Activated T-helper 1 cell treated with anti-CD3 and anti-CD28 coated beads, Interleukin-12 subunit alpha, Interleukin-12 subunit beta, Interleukin-2, Interleukin-4 antibody, amounts not matched to agents 30 ng/mL and 10 ng/mL and 1 ng/mL, durations not matched to agents 14 hours and 24 hours and 36 hours (primary cell): ENCODE measurements at regions not wholly inside any gene's neighbourhood (a gene's known extent, or its start where the extent isn't known, plus 50 kb on each side); places are given as distances from the start of the nearest gene placed in this dataset.

Source experiments
- DNase-seq: peaks from one replicate; pipeline ENCODE4 v3.0.0; 2021; ENCODE audit warnings: low spot score
- H3K27ac Mint-ChIP-seq: one replicate; pipeline ENCODE4 v1.8.0; 2021; ENCODE audit warnings: mild to moderate bottlenecking, mixed read lengths
- H3K27me3 Mint-ChIP-seq: one replicate; pipeline ENCODE4 v1.8.0; 2022; ENCODE audit warnings: mild to moderate bottlenecking, moderate library complexity, mixed read lengths; ENCODE audit not compliant: insufficient read depth
- H3K36me3 Mint-ChIP-seq: one replicate; pipeline ENCODE4 v1.8.0; 2021; ENCODE audit warnings: low read depth, mixed read lengths
- H3K4me1 Mint-ChIP-seq: one replicate; pipeline ENCODE4 v1.8.0; 2021; ENCODE audit warnings: low read depth, mixed read lengths
- H3K4me3 Mint-ChIP-seq: one replicate; pipeline ENCODE4 v1.8.0; 2021; ENCODE audit warnings: mild to moderate bottlenecking, moderate library complexity, mixed read lengths
- H3K9me3 Mint-ChIP-seq: one replicate; pipeline ENCODE4 v1.8.0; 2021; ENCODE audit warnings: mixed read lengths
- intact Hi-C: fragments of 100-400 bp; cut with micrococcal nuclease; formaldehyde crosslinking; loops from one replicate; pipeline ENCODE4 v1.15.1; 2024

DNA sequence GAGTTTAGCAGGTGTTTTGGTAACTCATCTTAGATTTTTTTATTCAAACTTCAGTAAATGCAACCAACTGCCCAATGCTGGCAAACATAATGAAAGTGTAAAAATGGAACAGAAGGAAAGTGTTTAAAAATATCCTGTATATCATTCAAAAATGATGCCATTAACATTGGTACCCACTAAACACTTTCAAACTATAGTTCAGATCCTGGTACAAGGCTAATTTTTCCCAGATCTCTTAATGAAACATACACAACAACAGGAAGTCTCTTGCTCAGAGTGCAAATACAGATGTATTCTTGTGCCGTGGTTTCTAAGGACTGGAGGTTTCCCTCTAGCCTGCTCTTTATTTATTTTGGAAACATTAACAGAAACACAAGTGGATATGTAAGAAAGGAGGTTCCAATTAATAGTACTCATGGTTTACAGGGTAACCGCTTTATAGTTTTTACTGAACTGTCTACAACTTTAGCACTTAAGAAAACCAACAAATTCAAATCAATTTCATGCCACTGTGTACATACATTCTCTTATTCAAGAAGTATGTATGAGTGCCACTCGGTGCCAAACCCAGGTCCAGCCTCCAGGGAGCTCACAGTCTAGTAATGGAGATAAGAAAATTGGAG, 176.0 kb upstream of the AKR1E2 start:
- Mint-ChIP-seq H3K4me1 (peaks cover 32% of the 10 kb centered on the region), H3K27ac (no peak overlapping the region), H3K4me3 (no peak overlapping the region), H3K9me3 (no peaks in the 10 kb centered on the region), H3K27me3 (peaks cover 2% of the 10 kb centered on the region), H3K36me3 (no peaks in the 10 kb centered on the region)
- no peak for DNase-seq
- intact Hi-C loops, result loop anchor here (2.0 to 10.0 kb wide), 7 partner anchors 305 to 1555 kb away; no protein-coding TSS in a partner anchor

DNA sequence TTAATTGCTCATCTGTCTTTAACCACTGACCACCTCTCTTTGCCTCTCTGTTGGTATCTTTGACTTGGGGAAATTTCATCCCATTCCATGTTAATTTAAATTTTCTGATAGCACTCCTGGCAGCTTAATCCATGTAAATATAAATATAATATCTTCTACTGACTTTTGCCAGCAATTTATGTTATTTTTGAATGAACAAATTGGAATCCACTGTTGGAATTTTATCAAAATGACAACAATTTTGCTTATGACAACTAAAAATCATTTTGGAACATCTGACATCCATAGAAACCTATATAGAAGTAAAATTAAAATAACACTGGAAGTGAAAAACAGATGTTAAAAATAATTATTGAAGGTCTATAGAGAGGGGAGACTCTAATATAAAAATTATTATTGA, 176.5 kb upstream of the AKR1E2 start:
- DNase-seq, result no peak
- intact Hi-C loops, result no loop called here
- Mint-ChIP-seq H3K36me3 (no peaks in the 10 kb centered on the region), H3K27me3 (peaks cover 1% of the 10 kb centered on the region), H3K27ac (no peak overlapping the region), H3K4me1 (peaks cover 32% of the 10 kb centered on the region), H3K9me3 (no peaks in the 10 kb centered on the region), H3K4me3 (no peak overlapping the region)

DNA sequence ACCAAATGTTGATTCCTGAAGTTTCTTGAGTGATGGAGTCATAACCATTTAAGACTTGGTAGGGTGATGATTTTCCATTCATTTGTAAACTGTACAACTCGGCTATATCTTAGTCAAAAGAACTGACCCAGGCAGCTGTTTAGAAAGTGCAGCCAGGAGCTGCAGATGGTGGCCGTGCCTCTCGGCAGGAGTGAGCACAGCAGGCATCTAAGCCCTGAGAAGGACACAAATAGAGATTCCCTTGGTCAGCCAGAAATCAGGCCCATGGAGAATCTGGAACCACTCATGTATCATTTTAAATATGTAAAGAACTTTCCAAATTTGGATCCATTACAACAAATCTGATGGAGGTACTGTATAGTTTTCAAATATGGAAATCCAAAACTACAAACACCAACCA, 177.0 kb upstream of the AKR1E2 start:
- intact Hi-C loops, result no loop called here
- H3K27me3 Mint-ChIP-seq, result no peaks in the 10 kb centered on the region
- H3K36me3 Mint-ChIP-seq, result no peaks in the 10 kb centered on the region
- H3K4me1 Mint-ChIP-seq, result peaks cover 32% of the 10 kb centered on the region
- H3K4me3 Mint-ChIP-seq, result no peak overlapping the region
- no peak for DNase-seq
- H3K27ac Mint-ChIP-seq, result no peak overlapping the region
- H3K9me3 Mint-ChIP-seq, result no peaks in the 10 kb centered on the region

DNA sequence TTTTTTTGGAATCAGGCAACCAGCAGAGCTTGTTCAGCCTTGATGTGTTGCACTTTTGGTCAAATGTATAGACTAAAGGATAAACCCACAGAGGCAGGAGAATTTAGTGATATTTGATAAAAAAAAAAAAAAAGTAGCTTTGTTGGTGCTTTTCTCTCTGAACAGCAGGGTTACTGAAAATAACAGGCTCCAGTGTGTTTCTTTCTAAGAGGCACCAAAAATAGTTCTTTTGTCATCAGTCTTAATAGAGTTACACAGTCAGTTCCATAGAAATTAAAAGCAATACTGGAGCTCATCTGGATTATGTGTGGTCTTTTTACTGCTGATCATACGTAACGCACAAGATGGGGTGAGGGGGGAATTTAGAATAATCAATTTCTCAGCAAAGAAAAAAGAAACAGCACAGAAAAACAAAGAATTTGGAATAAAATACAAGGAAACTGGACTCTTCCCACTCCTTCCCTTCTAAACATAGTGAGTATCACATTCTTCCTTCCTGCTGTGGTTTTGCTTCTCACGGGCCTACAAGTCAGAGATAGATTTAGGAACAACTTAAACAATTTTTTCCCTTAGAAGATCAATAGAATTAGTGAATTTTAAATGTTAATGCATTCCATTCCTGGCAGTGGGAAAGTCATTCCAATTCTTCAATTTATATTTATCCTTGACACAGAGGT, 178.8 kb upstream of the AKR1E2 start:
- Mint-ChIP-seq H3K27ac (no peak overlapping the region), H3K36me3 (no peaks in the 10 kb centered on the region), H3K4me3 (no peak overlapping the region), H3K9me3 (no peaks in the 10 kb centered on the region), H3K27me3 (no peaks in the 10 kb centered on the region), H3K4me1 (peaks cover 27% of the 10 kb centered on the region)
- DNase-seq, result no peak
- intact Hi-C loops, result no loop called here

DNA sequence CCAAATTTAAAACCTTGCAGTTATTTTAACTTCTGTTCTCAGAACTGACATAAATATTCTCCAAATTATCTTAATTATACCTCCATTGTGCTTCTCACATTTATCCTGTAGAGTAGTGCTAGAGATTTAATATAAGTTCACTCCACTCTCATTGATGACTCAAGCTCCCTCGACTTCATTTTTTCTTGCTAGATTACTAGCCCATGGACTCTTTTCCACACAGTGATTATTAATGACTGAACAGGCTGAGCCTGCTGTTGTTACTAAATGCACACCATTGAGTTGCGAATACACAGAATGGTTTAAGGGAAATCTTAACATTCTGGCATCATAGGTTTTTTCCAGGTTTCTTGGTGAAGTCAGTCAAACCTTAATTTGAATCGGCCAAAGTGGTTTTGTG, 179.5 kb upstream of the AKR1E2 start:
- DNase-seq, result no peak
- H3K27me3 Mint-ChIP-seq, result no peaks in the 10 kb centered on the region
- H3K4me1 Mint-ChIP-seq, result peaks cover 20% of the 10 kb centered on the region
- H3K36me3 Mint-ChIP-seq, result no peaks in the 10 kb centered on the region
- intact Hi-C loops, result no loop called here
- no peak overlapping the region for H3K4me3 Mint-ChIP-seq
- H3K9me3 Mint-ChIP-seq, result no peaks in the 10 kb centered on the region
- no peak overlapping the region for H3K27ac Mint-ChIP-seq

DNA sequence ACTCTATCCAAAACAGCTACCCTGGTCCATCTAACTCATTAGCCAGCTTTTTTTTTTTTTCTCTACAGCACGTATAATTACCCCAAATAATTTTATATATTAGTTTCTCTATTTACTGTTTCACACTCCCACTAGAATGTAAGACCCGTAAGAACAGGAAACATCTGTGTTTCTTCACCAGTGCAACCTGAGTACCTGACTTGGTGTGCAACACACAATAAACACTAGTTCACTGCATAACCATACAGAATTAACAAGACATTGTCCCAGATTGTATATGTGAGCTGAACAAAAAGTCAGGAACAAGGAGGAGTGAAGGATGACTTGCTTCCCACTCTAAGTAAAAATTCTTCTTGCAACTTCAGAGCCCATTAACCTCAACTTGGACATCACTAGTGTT, 180.2 kb upstream of the AKR1E2 start:
- Mint-ChIP-seq H3K9me3 (no peaks in the 10 kb centered on the region), H3K36me3 (no peaks in the 10 kb centered on the region), H3K27me3 (no peaks in the 10 kb centered on the region), H3K27ac (no peak overlapping the region), H3K4me1 (peaks cover 13% of the 10 kb centered on the region), H3K4me3 (no peak overlapping the region)
- no peak for DNase-seq
- intact Hi-C loops, result no loop called here

DNA sequence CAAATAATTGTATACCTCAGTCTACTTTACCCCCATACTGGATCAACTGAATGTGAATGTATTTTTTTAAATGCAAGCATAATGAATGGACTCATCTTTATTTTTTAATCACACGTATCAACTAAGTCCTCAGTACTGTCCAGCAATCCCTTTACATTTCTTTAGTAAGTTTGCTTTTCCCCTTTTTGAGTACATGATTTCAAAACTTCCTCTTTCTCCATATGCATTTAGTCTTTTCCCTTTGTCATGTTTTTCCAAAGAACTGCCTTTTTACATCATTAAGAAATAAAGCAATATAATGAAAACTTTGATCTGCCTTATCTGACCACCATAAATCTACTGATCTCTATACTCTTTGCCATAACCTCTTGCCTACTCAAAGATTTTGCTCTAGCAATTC, 182.5 kb upstream of the AKR1E2 start:
- no peak overlapping the region for H3K27ac Mint-ChIP-seq
- no peaks in the 10 kb centered on the region for H3K36me3 Mint-ChIP-seq
- H3K4me1 Mint-ChIP-seq, result peaks cover 5% of the 10 kb centered on the region
- intact Hi-C loops, result no loop called here
- H3K9me3 Mint-ChIP-seq, result no peaks in the 10 kb centered on the region
- H3K27me3 Mint-ChIP-seq, result peaks cover 2% of the 10 kb centered on the region
- no peak overlapping the region for H3K4me3 Mint-ChIP-seq
- no peak for DNase-seq

DNA sequence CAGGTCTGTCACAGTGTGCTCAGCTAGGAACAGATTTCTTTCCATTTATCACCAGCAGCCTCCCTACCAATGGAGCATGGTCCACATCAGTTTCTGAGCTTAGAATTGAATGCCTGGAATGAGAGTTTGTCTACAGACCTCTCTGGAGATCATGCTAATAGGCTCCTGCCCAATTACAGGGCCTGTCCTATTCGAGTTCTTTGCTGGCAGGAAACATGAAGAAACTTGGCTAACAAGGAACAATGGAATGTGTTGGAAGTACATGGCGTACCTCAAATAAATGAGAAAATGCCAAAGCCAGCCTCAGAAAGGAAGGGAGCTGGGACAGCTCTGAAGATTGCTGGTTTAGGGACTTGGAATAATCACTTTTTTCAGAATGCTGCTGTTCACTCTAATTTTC, 186.0 kb upstream of the AKR1E2 start:
- Mint-ChIP-seq H3K4me3 (no peak overlapping the region), H3K9me3 (no peaks in the 10 kb centered on the region), H3K4me1 (no peaks in the 10 kb centered on the region), H3K27ac (no peak overlapping the region), H3K36me3 (no peaks in the 10 kb centered on the region), H3K27me3 (peaks cover 2% of the 10 kb centered on the region)
- intact Hi-C loops, result no loop called here
- no peak for DNase-seq

DNA sequence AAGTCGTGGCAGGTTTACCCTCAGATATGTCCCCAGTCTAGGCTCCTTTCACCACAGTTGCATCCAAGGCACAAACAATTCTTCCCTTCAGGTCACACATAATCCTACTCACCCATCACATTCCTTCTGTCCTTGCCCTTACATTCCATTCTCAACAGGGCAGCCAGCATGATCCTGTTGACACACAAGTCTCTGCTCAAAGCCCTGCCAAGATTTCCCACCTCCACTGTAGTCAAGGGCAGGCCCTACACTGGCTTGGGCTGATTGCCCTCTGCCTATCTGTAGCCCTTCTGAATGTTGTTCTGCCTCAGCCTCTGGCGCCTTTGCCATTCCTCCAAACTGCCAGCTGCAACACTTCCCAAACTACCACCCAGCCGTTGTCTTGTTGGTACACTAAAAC, 187.9 kb upstream of the AKR1E2 start:
- Mint-ChIP-seq H3K9me3 (no peaks in the 10 kb centered on the region), H3K4me3 (no peak overlapping the region), H3K27ac (no peak overlapping the region), H3K36me3 (no peaks in the 10 kb centered on the region), H3K4me1 (no peaks in the 10 kb centered on the region), H3K27me3 (peaks cover 2% of the 10 kb centered on the region)
- DNase-seq, result no peak
- intact Hi-C loops, result no loop called here

DNA sequence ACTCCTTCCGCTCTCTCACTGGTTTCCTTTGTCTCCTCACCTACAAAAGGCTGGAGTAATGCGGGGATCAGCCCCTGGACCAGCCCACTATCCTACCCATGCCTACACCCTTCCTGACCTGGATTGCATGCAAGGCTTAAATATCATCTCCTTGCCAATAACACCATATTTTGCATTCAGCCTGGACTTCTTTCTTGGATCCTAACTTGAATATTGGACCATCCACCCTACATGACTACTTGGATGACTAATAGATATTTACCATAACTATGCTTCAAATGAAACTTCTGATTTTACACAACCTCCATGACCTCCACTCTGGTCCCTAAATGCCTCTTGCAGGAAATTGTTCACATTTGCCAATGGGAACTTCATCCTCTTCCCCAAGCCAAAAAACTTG, 188.3 kb upstream of the AKR1E2 start:
- Mint-ChIP-seq H3K27ac (no peak overlapping the region), H3K36me3 (no peaks in the 10 kb centered on the region), H3K27me3 (peaks cover 2% of the 10 kb centered on the region), H3K4me3 (no peak overlapping the region), H3K4me1 (no peaks in the 10 kb centered on the region), H3K9me3 (no peaks in the 10 kb centered on the region)
- DNase-seq, result no peak
- intact Hi-C loops, result no loop called here

DNA sequence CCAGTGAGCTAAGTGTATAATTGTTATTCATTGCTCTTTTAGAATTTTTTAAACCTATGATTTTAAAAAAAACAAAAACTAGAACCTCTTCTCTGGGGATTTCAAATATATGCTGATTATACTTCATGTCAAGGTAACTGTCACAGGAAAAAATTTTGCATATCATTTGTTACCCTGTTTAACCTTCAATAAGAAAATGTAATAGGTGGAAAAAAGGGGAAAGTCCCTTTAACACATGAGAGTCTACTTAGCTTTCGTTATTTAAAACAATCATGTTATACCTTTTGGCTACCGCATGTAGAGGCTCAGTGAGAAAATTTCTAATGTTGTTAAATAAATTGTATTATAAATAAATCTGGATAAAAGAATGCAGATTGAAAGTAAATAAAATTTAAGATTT, 190.1 kb upstream of the AKR1E2 start:
- H3K27me3 Mint-ChIP-seq, result peaks cover 2% of the 10 kb centered on the region
- no peak for DNase-seq
- H3K4me1 Mint-ChIP-seq, result no peaks in the 10 kb centered on the region
- intact Hi-C loops, result no loop called here
- no peaks in the 10 kb centered on the region for H3K36me3 Mint-ChIP-seq
- no peaks in the 10 kb centered on the region for H3K9me3 Mint-ChIP-seq
- H3K4me3 Mint-ChIP-seq, result no peak overlapping the region
- H3K27ac Mint-ChIP-seq, result no peak overlapping the region

DNA sequence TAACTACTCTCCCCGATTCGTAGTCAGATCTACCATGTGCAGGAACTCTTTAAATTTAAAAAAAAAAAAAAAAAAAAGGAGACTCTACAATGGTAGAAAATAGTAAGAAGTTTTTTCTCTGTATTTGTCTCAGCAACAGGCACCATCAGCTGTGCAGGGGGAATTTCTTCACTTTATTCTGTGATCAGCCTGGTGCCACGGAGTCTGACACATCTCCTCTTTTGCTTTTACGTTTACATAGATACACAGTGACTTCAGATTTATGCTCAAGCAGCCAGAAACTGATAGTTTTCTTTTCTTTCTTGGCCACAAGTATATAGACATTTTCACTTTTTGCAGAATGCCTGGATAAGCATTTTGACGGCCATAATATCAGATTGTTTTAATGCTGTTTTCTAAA, 190.6 kb upstream of the AKR1E2 start:
- H3K36me3 Mint-ChIP-seq, result no peaks in the 10 kb centered on the region
- H3K9me3 Mint-ChIP-seq, result no peaks in the 10 kb centered on the region
- intact Hi-C loops, result no loop called here
- H3K4me3 Mint-ChIP-seq, result no peak overlapping the region
- H3K27ac Mint-ChIP-seq, result no peak overlapping the region
- peaks cover 2% of the 10 kb centered on the region for H3K27me3 Mint-ChIP-seq
- H3K4me1 Mint-ChIP-seq, result no peaks in the 10 kb centered on the region
- DNase-seq, result no peak

DNA sequence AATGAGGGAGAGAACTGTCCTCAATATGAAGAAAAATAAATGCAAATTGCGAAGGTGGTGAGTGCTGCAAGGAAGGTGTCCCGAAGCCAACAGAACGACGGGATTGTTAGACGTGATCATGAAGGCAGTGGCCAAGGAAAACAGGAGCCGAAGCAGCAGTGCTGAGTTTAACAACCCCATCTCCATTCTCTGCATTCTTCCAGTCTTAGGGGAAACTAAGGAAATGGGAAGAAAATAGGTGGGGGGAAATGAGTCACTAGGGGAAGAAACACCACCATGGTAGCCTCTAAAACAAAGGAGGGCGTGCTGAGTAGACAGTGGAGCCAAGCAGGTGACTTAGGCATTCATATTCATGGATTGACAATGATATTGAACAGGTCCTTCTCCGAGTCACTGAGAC, 192.2 kb upstream of the AKR1E2 start:
- Mint-ChIP-seq H3K4me3 (no peak overlapping the region), H3K4me1 (no peaks in the 10 kb centered on the region), H3K9me3 (no peaks in the 10 kb centered on the region), H3K36me3 (no peaks in the 10 kb centered on the region), H3K27ac (no peak overlapping the region), H3K27me3 (no peaks in the 10 kb centered on the region)
- DNase-seq, result no peak
- intact Hi-C loops, result no loop called here

DNA sequence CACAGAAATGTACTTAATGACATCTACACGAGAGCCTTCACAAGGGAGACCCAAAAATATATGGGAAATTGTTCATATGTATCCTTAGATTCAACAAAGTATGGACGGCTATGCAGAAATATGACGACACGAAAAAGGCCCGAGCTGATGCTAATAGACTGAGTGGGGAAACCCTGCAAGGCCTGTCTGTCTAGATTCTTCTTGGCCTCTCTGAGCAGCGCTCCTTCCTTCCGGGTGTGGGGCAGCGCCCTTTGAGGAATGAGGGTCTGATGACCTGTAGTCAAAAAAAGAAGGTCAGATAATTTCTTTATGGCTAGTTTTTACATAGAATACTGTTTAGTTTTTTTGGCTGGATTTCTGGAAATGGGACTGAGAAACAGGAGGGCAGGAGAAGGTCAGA, 192.8 kb upstream of the AKR1E2 start:
- no peak for DNase-seq
- Mint-ChIP-seq H3K4me3 (no peak overlapping the region), H3K9me3 (peaks cover 3% of the 10 kb centered on the region), H3K27ac (no peak overlapping the region), H3K27me3 (no peaks in the 10 kb centered on the region), H3K36me3 (no peaks in the 10 kb centered on the region), H3K4me1 (no peaks in the 10 kb centered on the region)
- intact Hi-C loops, result no loop called here
